Activated naive CD4-positive, alpha-beta T cell treated with anti-CD3 and anti-CD28 coated beads for 36 hours (primary cell): ENCODE measurements at regions not wholly inside any gene's neighbourhood (a gene's known extent, or its start where the extent isn't known, plus 50 kb on each side); places are given as distances from the start of the nearest gene placed in this dataset.

Experiments used
- CTCF ChIA-PET: fragments of 350-600 bp; sonication (Branson Sonifier 250); formaldehyde crosslinking; loops from one replicate; lab custom pipeline; 2021; ENCODE audit warnings: antibody characterized with exemption; lab: Charles Lee
- DNase-seq: peaks from one replicate; pipeline ENCODE4 v3.0.0-alpha.2; 2020
- H3K27ac Mint-ChIP-seq: one replicate; pipeline ENCODE4 v1.8.0; 2021; ENCODE audit warnings: mild to moderate bottlenecking, mixed read lengths
- H3K27me3 Mint-ChIP-seq: one replicate; pipeline ENCODE4 v1.8.0; 2021; ENCODE audit warnings: low read depth, mixed read lengths
- H3K36me3 Mint-ChIP-seq: one replicate; pipeline ENCODE4 v1.8.0; 2021; ENCODE audit warnings: low read depth, mixed read lengths
- H3K4me1 Mint-ChIP-seq: one replicate; pipeline ENCODE4 v1.8.0; 2021; ENCODE audit warnings: low read depth, mixed read lengths
- H3K4me3 Mint-ChIP-seq: one replicate; pipeline ENCODE4 v1.8.0; 2021; ENCODE audit warnings: mild to moderate bottlenecking, moderate library complexity, mixed read lengths
- H3K9me3 Mint-ChIP-seq: one replicate; pipeline ENCODE4 v1.8.0; 2021; ENCODE audit warnings: mixed read lengths
- intact Hi-C: fragments of 100-400 bp; cut with micrococcal nuclease; formaldehyde crosslinking; loops from one replicate; pipeline ENCODE4 v1.15.1; 2023

DNA sequence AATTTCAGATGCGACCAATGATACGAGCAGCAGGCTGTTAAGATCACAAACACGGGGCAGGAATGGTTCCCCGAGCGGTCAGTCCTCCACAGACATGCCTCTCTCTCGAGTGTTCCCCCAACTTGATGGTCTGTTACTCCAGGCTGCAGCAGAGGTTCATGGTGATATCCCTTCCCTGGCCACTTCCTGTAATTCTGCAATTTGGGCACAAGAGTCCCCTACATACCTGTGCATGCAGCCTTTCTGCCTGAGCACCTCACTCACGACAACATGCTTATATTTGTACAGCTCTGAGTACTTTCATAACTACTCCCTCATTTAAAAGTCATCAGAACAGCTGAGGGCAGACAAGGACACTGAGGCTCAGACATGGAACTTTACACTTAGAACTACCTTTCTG is 408.1 kb upstream of the NR2F2 start:
- CTCF ChIA-PET, result interaction anchor here (0.6 kb wide), 1 partner anchor 1397 kb away, joined by 3 read pairs; no protein-coding TSS in a partner anchor
- peaks cover 5% of the 10 kb centered on the region for H3K27me3 Mint-ChIP-seq
- H3K4me1 Mint-ChIP-seq, result no peaks in the 10 kb centered on the region
- H3K9me3 Mint-ChIP-seq, result no peaks in the 10 kb centered on the region
- no peak overlapping the region for H3K27ac Mint-ChIP-seq
- H3K36me3 Mint-ChIP-seq, result no peaks in the 10 kb centered on the region
- intact Hi-C loops, result no loop called here
- no peak overlapping the region for H3K4me3 Mint-ChIP-seq
- no peak for DNase-seq

- Mint-ChIP-seq H3K27me3 (peaks cover 5% of the 10 kb centered on the region), H3K36me3 (no peaks in the 10 kb centered on the region), H3K9me3 (no peaks in the 10 kb centered on the region), H3K4me1 (no peaks in the 10 kb centered on the region), H3K27ac (no peak overlapping the region), H3K4me3 (no peak overlapping the region)
- CTCF ChIA-PET, result no interaction called here
- intact Hi-C loops, result no loop called here
- no peak for DNase-seq
Measured at GRCh38 chr15:95923792-95924191, 406.7 kb upstream of the NR2F2 start.

- intact Hi-C loops, result no loop called here
- DNase-seq, result no peak
- CTCF ChIA-PET, result no interaction called here
- Mint-ChIP-seq H3K27me3 (no peaks in the 10 kb centered on the region), H3K9me3 (no peaks in the 10 kb centered on the region), H3K36me3 (no peaks in the 10 kb centered on the region), H3K27ac (no peak overlapping the region), H3K4me3 (no peak overlapping the region), H3K4me1 (peaks cover 5% of the 10 kb centered on the region)
Measured at GRCh38 chr15:95928822-95929221, 401.7 kb upstream of the NR2F2 start.

- CTCF ChIA-PET, result no interaction called here
- no peaks in the 10 kb centered on the region for H3K36me3 Mint-ChIP-seq
- intact Hi-C loops, result no loop called here
- no peaks in the 10 kb centered on the region for H3K27me3 Mint-ChIP-seq
- H3K4me1 Mint-ChIP-seq, result peaks cover 5% of the 10 kb centered on the region
- no peaks in the 10 kb centered on the region for H3K9me3 Mint-ChIP-seq
- H3K4me3 Mint-ChIP-seq, result no peak overlapping the region
- DNase-seq, result no peak
- H3K27ac Mint-ChIP-seq, result no peak overlapping the region
Measured at GRCh38 chr15:95929232-95929846, 401.2 kb upstream of the NR2F2 start.

- Mint-ChIP-seq H3K4me1 (peaks cover 5% of the 10 kb centered on the region), H3K9me3 (no peaks in the 10 kb centered on the region), H3K4me3 (no peak overlapping the region), H3K27me3 (no peaks in the 10 kb centered on the region), H3K27ac (no peak overlapping the region), H3K36me3 (no peaks in the 10 kb centered on the region)
- no peak for DNase-seq
- intact Hi-C loops, result no loop called here
- CTCF ChIA-PET, result no interaction called here
Measured at GRCh38 chr15:95930659-95931375, 399.7 kb upstream of the NR2F2 start.

GRCh38 chr15:95931619-95932018 is 398.9 kb upstream of the NR2F2 start:
- no peak overlapping the region for H3K4me3 Mint-ChIP-seq
- H3K27me3 Mint-ChIP-seq, result no peaks in the 10 kb centered on the region
- intact Hi-C loops, result no loop called here
- H3K36me3 Mint-ChIP-seq, result no peaks in the 10 kb centered on the region
- CTCF ChIA-PET, result no interaction called here
- no peak overlapping the region for H3K27ac Mint-ChIP-seq
- H3K4me1 Mint-ChIP-seq, result peaks cover 5% of the 10 kb centered on the region
- no peaks in the 10 kb centered on the region for H3K9me3 Mint-ChIP-seq
- no peak for DNase-seq

- Mint-ChIP-seq H3K9me3 (no peaks in the 10 kb centered on the region), H3K36me3 (no peaks in the 10 kb centered on the region), H3K4me1 (peaks cover 5% of the 10 kb centered on the region), H3K4me3 (no peak overlapping the region), H3K27ac (no peak overlapping the region), H3K27me3 (no peaks in the 10 kb centered on the region)
- no peak for DNase-seq
- CTCF ChIA-PET, result no interaction called here
- intact Hi-C loops, result no loop called here
Measured at GRCh38 chr15:95932141-95932540, 398.4 kb upstream of the NR2F2 start.

DNA sequence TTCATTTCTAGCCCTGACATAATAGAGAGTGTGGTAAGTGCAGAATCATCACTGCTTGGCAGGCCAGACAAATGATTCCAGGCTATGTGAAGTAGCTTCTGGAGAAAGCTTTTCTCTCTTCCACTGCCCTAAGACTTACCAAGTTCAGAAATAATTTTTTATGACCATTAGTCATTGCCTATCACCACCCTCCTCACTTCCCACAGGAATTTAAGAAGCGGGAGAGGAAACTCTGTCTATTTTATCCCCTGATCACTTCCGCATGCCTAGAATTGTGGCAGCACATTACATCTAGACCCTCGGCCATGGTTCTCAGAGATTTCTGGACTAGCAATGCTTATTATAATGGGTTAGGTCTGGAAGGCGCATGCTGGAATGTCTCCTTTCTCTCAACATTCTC is 397.8 kb upstream of the NR2F2 start:
- CTCF ChIA-PET, result no interaction called here
- peaks cover 5% of the 10 kb centered on the region for H3K4me1 Mint-ChIP-seq
- intact Hi-C loops, result no loop called here
- no peaks in the 10 kb centered on the region for H3K27me3 Mint-ChIP-seq
- no peaks in the 10 kb centered on the region for H3K9me3 Mint-ChIP-seq
- no peak overlapping the region for H3K4me3 Mint-ChIP-seq
- DNase-seq, result no peak
- H3K36me3 Mint-ChIP-seq, result no peaks in the 10 kb centered on the region
- H3K27ac Mint-ChIP-seq, result no peak overlapping the region

GRCh38 chr15:95935852-95936251 is 394.6 kb upstream of the NR2F2 start:
- Mint-ChIP-seq H3K4me1 (no peaks in the 10 kb centered on the region), H3K9me3 (no peaks in the 10 kb centered on the region), H3K27me3 (no peaks in the 10 kb centered on the region), H3K27ac (no peak overlapping the region), H3K36me3 (no peaks in the 10 kb centered on the region), H3K4me3 (no peak overlapping the region)
- CTCF ChIA-PET, result no interaction called here
- intact Hi-C loops, result no loop called here
- no peak for DNase-seq

DNA sequence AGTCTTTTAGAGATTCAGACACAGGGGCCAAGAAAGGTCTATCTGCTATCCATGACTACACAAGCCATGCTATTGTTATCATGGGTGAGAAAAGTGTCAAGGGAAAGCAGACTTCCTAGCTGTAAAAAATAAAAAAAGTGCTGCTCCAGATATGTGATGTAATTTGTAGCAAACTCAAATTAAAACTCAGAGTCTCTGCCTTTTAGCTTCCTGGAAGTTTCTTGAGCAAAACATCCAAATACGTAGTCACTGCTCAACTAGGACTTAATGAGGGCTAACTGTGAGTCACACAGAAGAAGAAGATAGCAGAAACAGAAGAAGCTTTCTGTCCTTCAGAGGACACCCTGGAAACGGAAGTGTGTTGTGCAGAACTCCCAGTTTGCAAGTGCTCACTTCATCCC is 393.4 kb upstream of the NR2F2 start:
- no peak for DNase-seq
- intact Hi-C loops, result no loop called here
- no peaks in the 10 kb centered on the region for H3K4me1 Mint-ChIP-seq
- no peaks in the 10 kb centered on the region for H3K27me3 Mint-ChIP-seq
- H3K36me3 Mint-ChIP-seq, result no peaks in the 10 kb centered on the region
- no peaks in the 10 kb centered on the region for H3K9me3 Mint-ChIP-seq
- CTCF ChIA-PET, result interaction anchor here (0.6 kb wide), 1 partner anchor 15 kb away, joined by 3 read pairs; no protein-coding TSS in a partner anchor
- H3K4me3 Mint-ChIP-seq, result no peak overlapping the region
- H3K27ac Mint-ChIP-seq, result no peak overlapping the region

GRCh38 chr15:95940431-95940985 is 390.0 kb upstream of the NR2F2 start:
- no peak overlapping the region for H3K27ac Mint-ChIP-seq

DNA sequence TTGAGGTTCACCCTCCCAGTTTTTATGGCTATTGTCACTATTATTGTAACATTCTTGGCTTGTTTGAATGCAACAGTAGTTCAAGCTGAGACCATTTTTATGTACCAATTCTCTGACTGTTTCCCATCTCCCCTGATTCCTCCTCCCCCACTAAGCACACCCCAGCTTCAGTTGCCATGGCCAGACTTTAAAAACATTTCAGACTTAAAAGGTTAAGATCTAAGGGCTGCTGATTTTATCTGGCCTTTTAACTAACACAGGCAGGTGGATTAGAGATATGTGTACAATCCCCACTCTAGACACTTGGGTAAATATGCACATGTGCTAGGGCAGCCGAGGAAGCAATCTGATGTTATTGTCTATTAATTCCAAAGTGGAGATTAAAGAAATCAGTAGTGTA is 386.3 kb upstream of the NR2F2 start:
- intact Hi-C loops, result no loop called here
- Mint-ChIP-seq H3K36me3 (no peaks in the 10 kb centered on the region), H3K4me1 (peaks cover 4% of the 10 kb centered on the region)

More at GRCh38 chr15:95940431-95940985, 390.0 kb upstream of the NR2F2 start:
- Mint-ChIP-seq H3K4me3 (no peak overlapping the region), H3K36me3 (no peaks in the 10 kb centered on the region), H3K27me3 (peaks cover 3% of the 10 kb centered on the region), H3K4me1 (peaks cover 4% of the 10 kb centered on the region), H3K9me3 (no peaks in the 10 kb centered on the region)
- intact Hi-C loops, result no loop called here
- no peak for DNase-seq
- CTCF ChIA-PET, result no interaction called here

More for the DNA sequence above, 386.3 kb upstream of the NR2F2 start:
- no peak for DNase-seq
- Mint-ChIP-seq H3K27me3 (peaks cover 6% of the 10 kb centered on the region), H3K27ac (no peak overlapping the region), H3K9me3 (no peaks in the 10 kb centered on the region), H3K4me3 (no peak overlapping the region)
- CTCF ChIA-PET, result no interaction called here
